CD4-positive, CD25-positive, alpha-beta regulatory T cell (primary cell): ENCODE measurements at regions not wholly inside any gene's neighbourhood (a gene's known extent, or its start where the extent isn't known, plus 50 kb on each side); places are given as distances from the start of the nearest gene placed in this dataset.

Experiments used
- ATAC-seq, 2 donors: fragments of 150-1000 bp; cut with Tn5 transposase; one replicate each; pipeline ENCODE4 v1.10.0; 2021; ENCODE audit warnings: low read depth in 2 of 2, moderate number of reproducible peaks in 2 of 2, moderate library complexity in 1 of 2
- DNase-seq, 3 donors: peaks; one replicate each; pipeline versions ENCODE4 v3.0.0 to v3.0.0-alpha.2; 2012 to 2022; ENCODE audit warnings: mixed read lengths in 1 of 3
- H3K27ac ChIP-seq: one replicate; pipeline ENCODE4 v1.7.0; 2013; ENCODE audit warnings: mild to moderate bottlenecking, low read length; ENCODE audit not compliant: insufficient read depth, poor library complexity, severe bottlenecking
- H3K27me3 ChIP-seq: one replicate; pipeline ENCODE4 v1.7.0; 2013; ENCODE audit warnings: low read length; ENCODE audit not compliant: control insufficient read depth, insufficient read depth
- H3K36me3 ChIP-seq: one replicate; pipeline ENCODE4 v1.7.0; 2013; ENCODE audit warnings: mild to moderate bottlenecking, low read length, moderate library complexity; ENCODE audit not compliant: control insufficient read depth, insufficient read depth
- H3K4me1 ChIP-seq: 2 replicates; pipeline ENCODE4 v1.7.0; 2013; ENCODE audit warnings: mild to moderate bottlenecking, low read length; ENCODE audit not compliant: insufficient read depth, control insufficient read depth, poor library complexity, severe bottlenecking
- H3K4me3 ChIP-seq: one replicate; pipeline ENCODE4 v1.7.0; 2013; ENCODE audit warnings: low read depth, mild to moderate bottlenecking, low read length, moderate library complexity
- H3K9me3 ChIP-seq, 2 experiments: 1 replicate in 1 of 2; 2 replicates in 1 of 2; pipeline ENCODE4 v1.7.0; 2013; ENCODE audit warnings: low read length in 2 of 2, mild to moderate bottlenecking in 1 of 2, moderate library complexity in 1 of 2; ENCODE audit not compliant: control insufficient read depth in 2 of 2
- H3K27ac Mint-ChIP-seq, 3 donors: one replicate each; pipeline ENCODE4 v1.8.0; 2020 to 2022; ENCODE audit warnings: mild to moderate bottlenecking in 3 of 3, mixed read lengths in 3 of 3, moderate library complexity in 2 of 3
- H3K27me3 Mint-ChIP-seq: one replicate; pipeline ENCODE4 v1.8.0; 2022; ENCODE audit warnings: mild to moderate bottlenecking, mixed read lengths
- H3K36me3 Mint-ChIP-seq: one replicate; pipeline ENCODE4 v1.8.0; 2020; ENCODE audit warnings: mixed read lengths
- H3K4me1 Mint-ChIP-seq, 4 donors: one replicate each; pipeline ENCODE4 v1.8.0; 2020 to 2022; ENCODE audit warnings: mixed read lengths in 4 of 4, mild to moderate bottlenecking in 1 of 4
- H3K4me3 Mint-ChIP-seq, 4 donors: one replicate each; pipeline ENCODE4 v1.8.0; 2020 to 2022; ENCODE audit warnings: mild to moderate bottlenecking in 4 of 4, mixed read lengths in 4 of 4, moderate library complexity in 3 of 4
- H3K9me3 Mint-ChIP-seq, 7 donors: one replicate each; pipeline ENCODE4 v1.8.0; 2020 to 2022; ENCODE audit warnings: mixed read lengths in 7 of 7, mild to moderate bottlenecking in 3 of 7, moderate library complexity in 2 of 7

DNA sequence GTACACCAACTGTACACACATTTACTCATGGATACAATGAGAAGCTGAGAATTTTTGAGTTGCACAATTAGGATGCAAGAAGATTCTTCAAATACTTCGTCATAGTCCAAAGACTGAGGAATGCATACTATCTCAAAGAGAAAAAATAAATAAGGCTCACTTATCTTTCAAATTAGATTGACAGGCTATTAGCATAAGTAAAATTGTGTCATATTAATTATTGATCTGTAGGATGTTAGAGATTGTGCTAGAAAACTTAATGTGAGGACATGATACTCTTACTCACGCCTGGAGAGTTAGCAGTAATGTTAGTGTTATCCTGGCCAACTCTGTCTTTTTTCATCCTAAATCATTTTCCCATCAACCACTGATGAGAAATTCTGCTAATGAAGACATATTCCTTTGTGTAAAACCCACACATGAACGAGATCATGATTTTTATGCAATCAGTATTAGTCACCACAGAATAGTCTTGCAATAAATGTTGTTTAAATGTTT is 659.0 kb downstream of the LTN1 start:
- Histone ChIP-seq H3K4me1 (no peaks in the 10 kb centered on the region), H3K4me3 (no peak overlapping the region), H3K27ac (no peak overlapping the region), H3K27me3 (no peaks in the 10 kb centered on the region), H3K9me3 (no peaks in the 10 kb centered on the region), H3K36me3 (no peaks in the 10 kb centered on the region)
- no peaks in the 10 kb centered on the region for H3K27me3 Mint-ChIP-seq
- H3K36me3 Mint-ChIP-seq: no peaks in the 10 kb centered on the region
- no peak overlapping the region for H3K4me3 Mint-ChIP-seq
- no peak for DNase-seq
- no peaks in the 10 kb centered on the region for H3K4me1 Mint-ChIP-seq
- no peak for ATAC-seq
- peaks cover 0 to 9% (median 4%) of the 10 kb centered on the region in 7 donors for H3K9me3 Mint-ChIP-seq
- H3K27ac Mint-ChIP-seq: no peak overlapping the region

DNA sequence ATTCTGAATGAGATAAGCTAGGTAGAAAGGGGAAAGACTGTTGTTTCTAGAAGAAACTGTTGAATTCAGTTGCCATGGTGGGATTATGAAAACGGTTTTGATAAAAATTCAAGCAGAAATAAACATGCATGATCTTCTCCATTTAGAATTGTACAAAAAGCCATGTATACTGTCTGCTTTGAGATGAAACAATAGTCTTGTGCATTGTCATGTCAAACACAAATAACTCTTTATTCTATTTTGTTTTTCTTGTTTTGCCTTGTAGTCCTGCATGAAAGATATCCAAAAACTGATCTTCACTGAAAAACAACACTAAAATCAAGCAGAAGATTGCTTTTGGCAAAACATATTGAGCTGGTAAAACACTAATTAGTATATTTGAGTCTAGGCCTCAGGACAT is 659.9 kb downstream of the LTN1 start:
- Mint-ChIP-seq H3K4me3 (no peak overlapping the region), H3K27me3 (no peaks in the 10 kb centered on the region), H3K27ac (no peak overlapping the region), H3K9me3 (peaks cover 0 to 9% (median 4%) of the 10 kb centered on the region in 7 donors), H3K36me3 (no peaks in the 10 kb centered on the region), H3K4me1 (no peaks in the 10 kb centered on the region)
- Histone ChIP-seq H3K36me3 (no peaks in the 10 kb centered on the region), H3K4me1 (no peaks in the 10 kb centered on the region), H3K4me3 (no peak overlapping the region), H3K27me3 (no peaks in the 10 kb centered on the region), H3K9me3 (no peaks in the 10 kb centered on the region), H3K27ac (no peak overlapping the region)
- DNase-seq (no peak), ATAC-seq (no peak)

DNA sequence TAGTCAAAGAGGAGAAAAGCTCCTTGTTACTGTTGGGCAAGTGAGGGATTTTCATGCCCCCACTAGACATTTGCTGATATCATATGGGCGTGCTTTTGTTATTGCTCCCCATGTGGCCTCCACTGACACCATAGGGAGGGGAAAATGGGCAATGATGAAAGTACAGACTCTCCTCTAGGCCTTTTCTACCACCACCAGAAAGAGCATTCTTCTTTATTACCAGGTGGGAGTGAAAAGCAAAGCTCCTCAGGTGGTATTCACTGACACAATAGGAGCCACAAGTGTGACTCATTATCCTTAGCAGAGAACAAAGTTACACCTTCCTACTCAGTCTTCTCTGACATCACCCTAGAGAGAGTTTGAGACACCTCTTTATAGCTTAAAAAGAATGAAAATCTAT is 667.1 kb downstream of the LTN1 start:
- Histone ChIP-seq H3K4me3 (no peak overlapping the region), H3K36me3 (no peaks in the 10 kb centered on the region), H3K9me3 (no peaks in the 10 kb centered on the region), H3K4me1 (no peaks in the 10 kb centered on the region), H3K27me3 (no peaks in the 10 kb centered on the region), H3K27ac (no peak overlapping the region)
- H3K27me3 Mint-ChIP-seq: no peaks in the 10 kb centered on the region
- no peak overlapping the region for H3K27ac Mint-ChIP-seq
- no peaks in the 10 kb centered on the region for H3K4me1 Mint-ChIP-seq
- ATAC-seq (no peak), DNase-seq (no peak)
- no peaks in the 10 kb centered on the region for H3K36me3 Mint-ChIP-seq
- H3K4me3 Mint-ChIP-seq: no peak overlapping the region
- peaks cover 2 to 17% (median 13%) of the 10 kb centered on the region in 7 donors for H3K9me3 Mint-ChIP-seq

DNA sequence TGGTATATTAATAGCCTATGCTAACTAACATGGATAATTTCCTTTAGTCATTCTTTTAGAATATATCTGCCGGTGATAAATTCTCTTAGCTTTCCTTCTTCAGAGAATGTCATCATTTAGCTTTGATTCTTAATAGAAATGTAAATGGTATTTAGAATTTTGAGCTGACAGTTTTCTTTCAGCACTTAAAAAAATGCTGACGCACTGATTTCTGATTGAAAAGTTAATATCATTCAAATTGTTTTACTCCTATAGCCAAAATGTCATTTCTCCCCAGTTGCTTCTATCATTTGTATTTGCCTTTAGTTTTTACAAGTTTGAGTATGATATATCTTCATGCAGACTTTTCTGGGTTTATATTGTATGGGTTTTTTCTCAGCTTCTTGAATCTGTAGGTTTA is 668.0 kb downstream of the LTN1 start:
- H3K4me3 ChIP-seq: no peak overlapping the region
- no peaks in the 10 kb centered on the region for H3K27me3 ChIP-seq
- H3K4me1 Mint-ChIP-seq: no peaks in the 10 kb centered on the region
- H3K4me3 Mint-ChIP-seq: no peak overlapping the region
- DNase-seq (no peak), ATAC-seq (no peak)
- H3K27me3 Mint-ChIP-seq: no peaks in the 10 kb centered on the region
- H3K9me3 Mint-ChIP-seq: peaks cover 1 to 20% (median 10%) of the 10 kb centered on the region in 7 donors
- H3K4me1 ChIP-seq: no peaks in the 10 kb centered on the region
- no peak overlapping the region for H3K27ac Mint-ChIP-seq
- no peaks in the 10 kb centered on the region for H3K36me3 Mint-ChIP-seq
- H3K9me3 ChIP-seq: no peaks in the 10 kb centered on the region
- no peaks in the 10 kb centered on the region for H3K36me3 ChIP-seq
- no peak overlapping the region for H3K27ac ChIP-seq

DNA sequence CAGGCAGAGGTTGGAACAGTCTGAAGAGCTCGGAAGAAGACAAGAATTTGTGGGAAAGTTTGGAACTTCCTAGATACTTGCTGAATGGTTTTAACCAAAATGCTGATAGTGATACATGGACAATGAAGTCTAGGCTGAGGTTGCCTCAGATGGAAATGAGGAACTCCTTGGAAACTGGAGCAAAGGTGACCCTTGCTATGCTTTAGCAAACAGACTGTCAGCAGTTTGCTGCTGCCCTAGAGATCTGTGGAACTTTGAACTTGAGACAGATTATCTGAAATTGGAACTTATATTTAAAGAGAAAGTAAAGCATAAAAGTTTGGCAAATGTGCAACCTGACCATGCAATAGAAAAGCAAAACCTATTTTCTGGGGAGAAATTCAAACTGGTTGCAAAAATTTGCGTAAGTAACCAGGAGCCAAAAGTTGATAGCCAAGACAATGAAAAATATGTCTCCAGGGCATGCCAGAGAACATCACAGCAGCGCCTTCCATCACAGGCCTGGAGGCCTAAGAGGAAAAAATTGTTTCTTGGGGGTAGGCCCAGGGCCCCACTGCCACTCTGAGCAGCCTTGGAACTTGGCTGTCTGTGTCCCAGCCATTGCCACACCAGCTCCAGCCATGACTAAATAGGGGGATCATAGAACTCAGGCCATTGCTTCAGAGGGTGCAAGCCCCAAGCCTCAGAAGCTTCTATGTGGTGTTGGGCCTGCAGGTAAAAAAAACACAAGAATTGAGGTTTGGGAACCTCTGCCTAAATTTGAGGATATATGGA is 675.3 kb downstream of the LTN1 start:
- DNase-seq (no peak), ATAC-seq (no peak)
- Mint-ChIP-seq H3K4me3 (no peak overlapping the region), H3K27me3 (no peaks in the 10 kb centered on the region), H3K27ac (no peak overlapping the region), H3K4me1 (no peaks in the 10 kb centered on the region), H3K9me3 (peaks cover 1 to 16% (median 4%) of the 10 kb centered on the region in 7 donors), H3K36me3 (no peaks in the 10 kb centered on the region)
- Histone ChIP-seq H3K36me3 (no peaks in the 10 kb centered on the region), H3K4me1 (no peaks in the 10 kb centered on the region), H3K4me3 (no peak overlapping the region), H3K9me3 (no peaks in the 10 kb centered on the region), H3K27ac (no peak overlapping the region), H3K27me3 (no peaks in the 10 kb centered on the region)

DNA sequence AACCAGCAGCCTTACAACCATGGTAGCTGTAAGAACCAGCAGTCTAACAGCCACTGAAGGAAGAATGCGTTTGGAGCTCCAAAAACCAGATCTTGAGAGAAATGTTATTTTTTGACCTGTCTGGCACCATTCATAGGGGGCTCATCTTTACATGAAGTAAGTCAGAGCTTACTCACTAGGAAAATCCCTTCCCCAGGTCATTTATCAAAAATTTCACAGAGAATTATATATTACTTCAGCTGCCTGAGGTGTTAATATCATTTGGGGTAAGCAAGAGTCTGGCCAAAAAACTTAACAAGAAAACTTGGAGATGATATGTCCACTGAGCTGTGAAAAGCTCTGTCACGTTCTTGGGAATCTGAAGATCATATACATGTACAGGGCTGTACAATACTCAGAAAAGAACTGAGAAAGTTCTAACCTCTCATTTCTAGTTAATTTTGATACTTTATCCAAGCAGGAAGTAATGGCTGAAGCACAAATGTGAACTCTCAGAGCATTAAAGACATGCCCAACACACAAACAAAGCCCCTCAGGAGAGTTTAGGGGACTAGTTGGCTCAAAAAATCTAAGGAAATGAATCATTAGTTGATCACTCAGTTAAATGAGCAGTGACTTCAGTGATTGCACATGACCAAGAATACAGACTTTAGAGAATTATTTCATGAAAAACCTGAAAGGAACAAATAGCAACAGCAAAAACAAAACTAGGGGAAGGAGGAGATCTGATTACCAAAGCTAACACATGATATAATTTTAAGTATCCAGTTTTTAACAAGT is 681.1 kb downstream of the LTN1 start:
- H3K4me3 ChIP-seq: no peak overlapping the region
- H3K4me1 ChIP-seq: no peaks in the 10 kb centered on the region
- H3K36me3 Mint-ChIP-seq: no peaks in the 10 kb centered on the region
- no peak overlapping the region for H3K4me3 Mint-ChIP-seq
- no peak overlapping the region for H3K27ac Mint-ChIP-seq
- no peaks in the 10 kb centered on the region for H3K9me3 ChIP-seq
- H3K36me3 ChIP-seq: no peaks in the 10 kb centered on the region
- H3K27me3 ChIP-seq: no peaks in the 10 kb centered on the region
- peaks cover 0 to 6% (median 1%) of the 10 kb centered on the region in 7 donors for H3K9me3 Mint-ChIP-seq
- ATAC-seq (no peak), DNase-seq (no peak)
- no peak overlapping the region for H3K27ac ChIP-seq
- H3K27me3 Mint-ChIP-seq: no peaks in the 10 kb centered on the region
- no peaks in the 10 kb centered on the region for H3K4me1 Mint-ChIP-seq

DNA sequence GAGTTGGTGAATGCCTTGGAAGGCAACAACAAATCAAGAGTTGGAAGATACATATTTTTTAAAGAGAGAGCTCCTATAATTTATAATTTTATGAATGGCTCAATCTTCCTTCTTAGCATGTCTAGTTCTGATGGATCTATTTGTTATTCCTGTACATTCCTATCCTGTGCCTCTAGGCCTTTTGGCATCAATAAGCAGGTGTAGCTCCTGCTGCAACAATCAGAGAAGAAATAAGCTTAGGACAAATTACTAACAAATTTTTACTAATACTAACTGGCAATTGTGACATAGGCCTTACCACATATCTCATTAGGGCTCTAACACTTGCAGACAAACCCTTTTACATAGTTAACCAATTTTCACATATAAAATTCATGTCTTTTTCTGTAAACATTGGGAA is 682.0 kb downstream of the LTN1 start:
- DNase-seq: no peak
- Histone ChIP-seq H3K36me3 (no peaks in the 10 kb centered on the region), H3K4me1 (no peaks in the 10 kb centered on the region), H3K27me3 (no peaks in the 10 kb centered on the region), H3K9me3 (no peaks in the 10 kb centered on the region), H3K27ac (no peak overlapping the region), H3K4me3 (no peak overlapping the region)
- H3K9me3 Mint-ChIP-seq: peaks cover 0 to 6% (median 1%) of the 10 kb centered on the region in 7 donors
- H3K27me3 Mint-ChIP-seq: no peaks in the 10 kb centered on the region
- no peaks in the 10 kb centered on the region for H3K4me1 Mint-ChIP-seq
- H3K4me3 Mint-ChIP-seq: no peak overlapping the region
- no peak overlapping the region for H3K27ac Mint-ChIP-seq
- no peaks in the 10 kb centered on the region for H3K36me3 Mint-ChIP-seq
- no peak for ATAC-seq
